ENCODE measurements at regions not wholly inside any gene's neighbourhood (a gene's known extent, or its start where the extent isn't known, plus 50 kb on each side); places are given as distances from the start of the nearest gene placed in this dataset.
"Not testable (repeated sequence)": the region's sequence is repeated elsewhere in the genome, so short reads cannot be mapped to it uniquely, and the experiment has no call there.

DNA sequence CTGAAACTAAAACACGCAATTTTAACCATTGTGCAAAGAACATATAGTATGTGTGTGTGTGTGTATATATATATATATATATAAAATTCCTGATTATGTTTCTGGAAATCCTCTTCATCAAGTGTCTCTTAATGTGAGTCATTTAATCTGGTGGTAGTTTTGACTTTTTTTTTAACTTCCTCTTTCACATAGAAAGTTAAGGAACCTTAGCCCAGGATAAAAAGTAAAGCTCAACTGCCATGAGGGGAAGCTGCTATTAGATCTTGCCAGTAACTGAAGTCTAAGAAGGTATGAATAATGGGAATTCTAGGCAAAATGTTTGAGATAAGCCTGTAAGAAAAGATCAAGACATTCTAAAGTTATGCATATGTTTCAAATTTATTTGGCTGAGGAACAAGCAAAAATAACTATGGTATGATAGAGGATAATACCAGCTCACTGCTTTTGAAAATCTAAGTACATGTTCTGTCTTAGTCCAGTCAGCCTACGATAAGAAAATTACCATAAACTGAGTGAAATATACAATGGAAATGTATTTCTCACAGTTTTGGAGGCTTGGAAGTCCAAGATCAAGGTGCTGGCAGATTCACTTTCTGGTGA lies 757.0 kb downstream of the TRAM1L1 start:
- no peak for DNase-seq

DNA sequence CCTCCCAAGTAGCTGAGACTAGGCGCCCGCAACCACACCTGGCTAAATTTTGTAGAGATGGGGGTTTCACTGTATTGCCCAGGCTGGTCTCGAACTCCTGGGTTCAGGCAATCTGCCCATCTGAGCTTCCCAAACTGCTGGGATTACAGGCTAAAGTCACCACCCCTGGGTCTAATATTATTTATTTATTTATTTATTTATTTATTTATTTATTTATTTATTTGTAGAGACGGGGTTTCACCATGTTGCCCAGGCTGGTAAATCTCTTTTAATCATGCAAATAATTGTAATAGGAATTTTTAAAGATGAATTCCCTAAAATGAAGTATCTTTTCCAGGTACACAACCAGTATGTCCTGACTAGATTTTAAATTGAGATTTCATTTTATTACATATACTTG lies 761.8 kb downstream of the TRAM1L1 start:
- DNase-seq: no peak

DNA sequence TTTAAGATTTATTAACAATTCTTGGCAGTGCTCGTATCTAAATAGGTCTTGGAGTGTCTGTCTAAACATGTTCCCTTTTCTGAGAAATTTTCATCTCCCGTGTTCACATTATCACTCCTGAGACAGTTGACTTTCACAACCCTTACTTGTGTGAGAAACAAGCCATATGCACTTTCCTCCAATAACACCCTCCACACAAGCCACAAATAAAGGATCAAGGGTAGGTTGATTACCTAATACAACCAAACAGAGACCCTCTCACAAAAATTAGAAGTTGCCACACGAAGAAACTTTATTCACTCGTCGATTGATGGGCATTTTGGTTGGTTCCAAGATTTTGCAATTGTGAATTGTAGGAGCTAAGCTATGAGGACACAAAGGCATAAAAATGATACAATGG lies 763.9 kb downstream of the TRAM1L1 start:
- DNase-seq: no peak

DNA sequence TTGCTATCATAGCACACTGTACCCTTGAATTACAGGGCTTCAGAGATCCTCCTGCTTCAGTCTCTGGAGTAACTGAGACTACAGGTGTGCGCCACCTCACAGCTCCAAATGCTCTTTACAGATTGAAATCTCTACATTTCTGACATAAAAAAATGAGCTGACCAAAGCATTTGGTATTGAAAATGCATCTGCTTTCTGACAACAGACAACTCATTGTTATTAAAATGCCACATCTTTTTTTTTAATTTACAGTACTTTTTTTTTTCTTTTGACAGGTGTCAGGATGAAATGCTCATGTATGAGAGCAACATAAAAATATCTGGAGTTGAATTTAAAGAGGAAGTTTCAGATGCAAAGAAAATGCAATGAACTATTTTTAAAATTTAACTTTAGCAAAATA lies 764.5 kb downstream of the TRAM1L1 start:
- no peak for DNase-seq

DNA sequence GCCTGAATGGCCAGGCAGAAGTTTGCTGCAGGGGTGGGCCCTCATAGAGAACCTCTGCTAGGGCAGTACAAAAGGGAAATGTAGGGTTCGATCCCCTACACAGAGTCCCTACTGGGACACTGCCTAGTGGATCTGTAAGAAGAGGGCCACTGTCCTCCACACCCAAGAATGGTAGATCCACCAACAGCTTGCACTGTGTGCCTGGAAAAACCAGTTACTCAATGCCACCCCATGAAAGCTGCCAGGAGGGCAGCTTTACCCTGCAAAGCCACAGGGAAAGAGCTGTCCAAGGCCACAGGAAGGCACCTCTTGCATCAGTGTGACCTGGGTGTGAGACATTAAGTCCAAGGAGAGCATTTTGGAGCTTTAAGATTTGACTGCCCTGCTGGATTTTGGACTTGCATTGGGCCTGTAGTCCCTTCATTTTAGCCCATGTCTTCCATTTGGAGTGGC lies 781.6 kb downstream of the TRAM1L1 start:
- no peak for DNase-seq

DNA sequence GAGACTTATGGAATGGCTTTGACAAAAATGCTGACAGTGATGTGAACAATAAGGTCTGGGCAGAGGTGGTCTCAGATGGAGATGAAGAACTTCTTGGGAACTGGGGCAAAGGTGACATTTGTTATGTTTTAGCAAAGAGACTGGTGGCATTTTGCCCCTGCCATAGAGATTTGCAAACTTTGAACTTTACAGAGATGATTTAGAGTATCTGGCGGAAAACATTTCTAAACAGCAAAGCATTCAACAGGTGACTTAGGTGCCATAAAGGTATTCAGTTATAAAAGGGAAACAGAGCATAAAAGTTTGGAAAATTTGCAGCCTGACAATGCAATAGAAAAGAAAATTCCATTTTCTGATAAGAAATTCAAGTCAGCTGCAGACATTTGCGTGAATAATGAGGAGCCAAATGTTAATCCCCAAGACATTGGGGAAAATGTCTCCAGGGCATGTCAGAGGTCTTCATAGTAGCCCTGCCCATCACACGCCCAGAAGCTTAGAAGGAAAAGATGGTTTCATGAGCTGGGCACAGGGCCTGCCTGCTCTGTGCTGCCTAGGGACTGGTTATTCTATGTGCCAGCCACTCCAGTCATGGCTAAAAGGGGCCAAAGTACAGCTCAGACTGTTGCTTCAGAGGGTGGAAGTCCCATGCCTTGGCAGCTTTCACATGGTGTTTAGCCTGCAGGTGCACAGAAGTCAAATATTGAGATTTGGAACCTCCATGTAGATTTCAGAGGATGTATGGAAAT lies 782.2 kb downstream of the TRAM1L1 start:
- no peak for DNase-seq

DNA sequence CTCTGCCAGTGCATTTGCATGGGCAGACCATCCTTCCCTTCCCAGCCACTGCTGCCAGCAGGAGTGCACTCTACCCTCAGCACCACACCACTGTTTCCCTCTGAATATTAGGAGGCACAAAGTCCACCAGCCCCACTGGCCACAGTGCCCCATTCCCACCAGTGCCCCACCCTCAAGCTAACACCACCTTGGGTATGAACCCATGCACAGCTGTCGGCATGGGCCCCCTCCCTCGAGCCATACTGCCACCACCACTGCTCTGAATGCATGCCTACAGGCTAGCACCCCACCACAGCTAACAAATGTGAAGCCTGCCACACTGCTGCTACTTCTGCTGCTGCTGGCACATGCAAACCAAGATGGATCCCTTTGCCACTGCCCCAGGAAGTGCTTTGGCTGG lies 810.4 kb downstream of the TRAM1L1 start:
- DNase-seq: no peak

DNA sequence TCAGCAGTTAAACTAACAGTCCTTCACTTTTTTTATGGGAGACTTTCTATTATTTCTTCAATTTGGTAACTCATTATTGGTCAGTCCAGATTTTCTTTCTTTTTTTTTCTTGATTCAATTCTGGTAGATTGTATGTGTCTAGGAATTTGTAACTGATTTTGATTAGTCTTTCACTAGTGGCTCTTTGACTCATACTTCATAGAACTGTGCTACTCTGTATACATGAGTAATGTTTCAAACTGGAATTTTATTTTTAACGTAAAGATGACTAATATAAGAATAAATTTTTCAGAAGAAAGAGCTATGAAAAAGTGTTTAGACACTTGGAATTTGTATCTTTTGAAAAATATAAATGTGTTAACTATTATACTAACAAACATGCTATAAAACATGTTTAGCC lies 813.0 kb downstream of the TRAM1L1 start:
- no peak for DNase-seq

DNA sequence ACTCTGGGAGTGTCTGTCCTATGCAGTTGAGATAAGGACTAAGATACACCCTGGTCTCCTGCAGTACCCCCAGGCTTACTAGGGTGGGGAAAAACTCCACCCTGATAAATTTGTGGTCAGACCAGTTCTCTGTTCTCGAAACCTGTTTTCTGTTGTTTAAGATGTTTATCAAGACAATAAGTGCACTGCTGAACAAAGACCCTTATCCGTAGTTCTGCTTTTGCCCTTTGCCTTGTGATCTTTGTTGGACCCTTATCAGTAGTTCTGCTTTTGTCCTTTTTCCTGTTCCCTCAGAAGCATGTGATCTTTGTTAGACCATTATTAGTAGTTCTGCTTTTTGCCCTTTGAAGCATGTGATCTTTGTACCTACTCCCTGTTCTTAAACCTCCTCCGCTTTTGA lies 824.4 kb downstream of the TRAM1L1 start:
- DNase-seq: not testable (repeated sequence)

DNA sequence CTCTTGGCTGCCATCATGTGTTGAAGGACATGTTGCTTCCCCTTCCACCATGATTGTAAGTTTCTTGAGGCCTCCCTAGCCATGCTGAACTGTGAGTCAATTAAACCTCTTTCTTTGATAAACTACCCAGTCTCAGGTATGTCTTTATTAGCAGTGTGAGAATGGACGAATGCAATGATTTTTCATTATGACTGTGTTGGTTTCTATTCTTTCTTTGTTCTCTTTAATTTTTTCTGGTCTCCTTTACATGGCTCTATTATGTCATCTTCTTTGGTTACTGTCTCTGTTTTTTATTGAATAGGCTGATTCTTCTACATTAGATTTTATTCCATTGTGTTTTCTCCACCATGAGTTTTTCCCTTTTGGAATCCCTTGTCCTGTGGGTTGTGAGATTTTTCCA lies 840.6 kb downstream of the TRAM1L1 start:
- DNase-seq: no peak

DNA sequence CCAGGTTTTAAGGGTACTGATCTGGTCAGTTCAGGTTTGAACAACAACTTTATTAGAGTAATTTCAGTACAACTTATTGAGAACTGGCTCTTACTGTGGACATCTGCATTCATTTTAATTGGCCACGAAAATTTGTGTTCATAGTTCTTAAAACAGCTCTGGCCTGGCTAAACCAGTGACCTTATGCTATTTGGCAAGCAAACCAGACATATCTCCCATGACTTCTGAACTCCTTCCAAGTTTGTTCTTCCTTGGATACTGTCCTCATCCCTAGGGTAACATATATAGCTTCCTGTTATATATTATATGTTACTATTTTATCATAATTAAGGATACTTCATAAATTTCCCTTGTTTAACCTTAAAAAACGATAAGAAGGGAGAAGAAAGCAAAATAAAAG lies 841.9 kb downstream of the TRAM1L1 start:
- no peak for DNase-seq

DNA sequence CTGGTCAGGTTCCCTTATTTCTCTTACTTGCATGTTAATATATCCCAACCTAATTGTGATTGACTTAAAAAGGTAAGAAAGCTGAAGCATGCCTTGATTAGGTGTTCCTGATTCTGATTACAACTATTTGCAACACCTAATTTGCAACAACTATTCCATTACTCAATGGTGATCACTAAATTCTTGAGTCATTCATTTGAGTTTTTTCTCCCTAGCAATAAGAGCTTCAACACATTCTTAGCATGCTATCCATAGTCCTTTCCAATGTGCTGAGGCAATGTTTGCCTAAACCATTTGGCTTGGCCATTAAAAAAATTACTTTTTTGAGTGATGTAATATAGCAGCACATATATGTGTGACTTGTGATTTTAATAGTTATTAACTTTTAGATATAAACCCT lies 851.4 kb downstream of the TRAM1L1 start:
- no peak for DNase-seq

DNA sequence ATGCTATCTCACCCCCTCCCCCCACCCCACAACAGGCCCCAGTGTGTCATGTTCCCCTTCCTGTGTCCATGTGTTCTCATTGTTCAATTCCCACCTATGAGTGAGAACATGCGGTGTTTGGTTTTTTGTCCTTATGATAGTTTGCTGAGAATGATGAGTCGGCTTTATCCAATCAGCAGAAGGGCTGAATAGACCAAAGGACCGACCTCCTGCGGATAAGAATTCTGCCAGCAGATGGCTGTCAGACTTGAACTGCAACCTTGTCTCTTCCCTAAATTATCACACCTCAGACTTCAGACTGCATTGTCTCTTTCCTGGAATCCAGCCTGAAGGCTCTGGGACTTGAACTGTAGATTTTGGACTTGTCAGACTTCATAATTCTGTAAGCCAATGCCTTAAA lies 853.4 kb downstream of the TRAM1L1 start:
- not testable (repeated sequence) for DNase-seq

DNA sequence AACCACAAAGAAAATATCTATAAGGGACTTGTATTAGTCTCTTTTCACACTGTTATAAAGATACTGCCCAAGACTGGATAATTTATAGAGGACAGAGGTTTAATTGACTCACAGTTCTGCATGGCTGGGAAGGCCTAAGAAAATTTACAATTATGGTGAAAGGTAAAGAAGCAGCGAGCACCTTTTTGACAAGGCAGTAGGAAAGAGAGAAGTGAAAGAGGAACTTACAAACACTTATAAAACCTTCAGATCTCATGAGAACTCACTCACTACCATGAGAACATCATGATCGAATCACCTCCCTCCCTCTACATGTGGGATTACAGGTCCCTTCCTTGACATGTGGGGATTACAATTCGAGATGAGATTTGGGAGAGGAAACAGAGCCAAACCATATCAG lies 856.0 kb downstream of the TRAM1L1 start:
- no peak for DNase-seq

DNA sequence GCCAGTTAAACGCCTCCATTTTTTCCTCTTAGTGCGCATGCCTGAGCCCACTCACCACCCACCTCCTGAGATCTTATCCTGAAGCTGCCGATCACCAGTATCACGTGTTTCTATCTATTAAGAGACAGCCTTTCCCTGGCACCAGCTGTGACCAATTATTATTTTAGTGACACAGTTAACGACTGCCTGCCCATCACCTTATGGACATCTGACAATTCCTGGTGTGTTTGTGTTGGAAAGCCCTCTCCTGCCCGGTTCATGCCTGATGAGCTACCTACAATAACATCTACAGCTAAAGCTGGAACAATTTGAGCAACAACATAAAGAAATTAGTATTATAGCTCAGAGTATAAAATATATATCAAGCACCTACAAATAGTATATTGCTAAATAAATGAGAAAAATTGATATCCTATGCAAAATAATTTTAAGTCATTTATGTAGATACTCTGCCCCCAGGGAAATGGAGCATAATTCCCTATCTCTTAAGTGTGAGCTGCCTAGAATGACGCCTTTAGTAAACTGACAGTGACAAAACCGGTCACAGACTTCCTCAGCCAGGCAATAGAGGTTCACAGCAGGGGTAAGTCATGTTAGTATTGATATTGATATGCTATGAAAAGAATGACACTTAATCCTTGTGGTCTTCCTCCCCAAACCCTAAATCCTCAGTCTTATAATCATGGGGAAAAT lies 862.2 kb downstream of the TRAM1L1 start:
- DNase-seq: no peak

DNA sequence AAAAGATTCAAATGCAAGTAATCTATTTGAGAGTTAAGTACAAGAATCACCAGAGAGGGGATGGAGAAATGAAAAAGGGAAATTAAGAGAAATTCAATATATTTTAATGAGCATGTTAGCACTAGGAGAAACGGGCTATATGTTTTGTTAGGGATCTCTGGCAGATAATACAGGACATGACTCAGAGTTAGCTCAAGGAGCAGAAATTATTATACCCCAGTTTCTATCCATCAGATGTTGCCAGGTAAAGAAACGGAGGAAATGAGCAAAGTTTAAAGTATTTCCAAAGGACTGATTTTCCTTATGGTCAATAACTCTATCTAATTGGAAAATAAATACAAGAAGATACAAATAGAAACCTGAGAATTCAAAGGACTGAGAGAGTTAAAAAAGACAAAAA lies 867.6 kb downstream of the TRAM1L1 start:
- DNase-seq: no peak

DNA sequence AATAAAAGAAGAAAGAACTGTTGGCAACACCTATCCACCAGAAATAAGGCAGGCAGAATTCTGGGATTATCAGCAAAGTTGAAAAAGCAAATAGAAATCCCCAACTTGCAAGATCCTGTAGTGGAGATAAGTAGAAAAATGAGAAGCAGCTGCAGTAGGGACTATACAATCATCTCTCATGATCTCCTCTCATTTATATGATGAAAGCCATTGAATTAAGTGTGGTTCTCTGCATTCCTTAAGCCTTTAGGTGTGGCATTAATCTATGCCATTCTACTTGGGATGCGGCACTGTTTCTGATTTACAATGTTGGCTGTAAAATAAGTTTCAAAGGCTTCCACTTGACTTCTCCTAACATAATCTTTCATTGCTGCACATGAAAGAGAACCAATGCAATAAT lies 869.8 kb downstream of the TRAM1L1 start:
- no peak for DNase-seq

DNA sequence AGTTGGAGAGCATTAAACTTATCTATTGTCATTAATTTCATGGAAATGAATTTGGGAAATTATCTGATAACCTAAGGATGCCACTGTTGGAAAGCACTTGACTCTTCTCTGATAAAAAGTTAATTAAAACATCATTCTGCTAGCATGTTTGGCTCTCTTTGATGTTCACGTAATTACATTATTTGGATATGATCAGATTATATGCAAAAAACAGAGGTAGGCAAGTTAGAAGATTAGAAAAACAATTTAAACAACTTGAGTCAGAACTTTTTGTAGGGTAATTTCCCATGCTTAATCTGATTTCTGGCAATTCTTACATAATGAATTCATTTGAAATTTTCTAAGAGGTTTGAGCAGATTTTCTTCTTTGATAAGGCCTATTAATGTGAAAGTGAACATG lies 882.9 kb downstream of the TRAM1L1 start:
- DNase-seq: no peak

DNA sequence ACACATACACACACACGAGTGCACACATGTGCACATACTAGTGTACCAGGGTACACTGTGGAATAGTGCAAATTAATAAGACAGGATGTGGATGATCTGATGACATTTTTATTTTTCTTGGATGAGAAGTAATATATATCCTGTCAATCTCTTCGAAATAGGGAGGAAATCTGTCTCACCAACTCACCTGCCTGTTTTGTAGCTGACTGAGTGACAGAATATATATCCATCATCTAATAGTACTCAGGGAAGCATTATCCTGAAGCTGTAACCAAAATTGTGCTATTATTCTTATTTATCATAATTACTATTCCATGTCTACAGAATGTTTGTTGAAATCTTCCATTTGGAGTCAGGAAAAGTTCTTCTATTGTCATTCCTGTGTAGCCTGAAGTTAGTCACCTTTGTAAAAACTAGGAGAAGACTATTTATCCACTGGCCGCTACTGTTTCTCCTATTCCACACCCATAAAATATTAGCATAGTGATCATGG lies 888.0 kb downstream of the TRAM1L1 start:
- no peak for DNase-seq

DNA sequence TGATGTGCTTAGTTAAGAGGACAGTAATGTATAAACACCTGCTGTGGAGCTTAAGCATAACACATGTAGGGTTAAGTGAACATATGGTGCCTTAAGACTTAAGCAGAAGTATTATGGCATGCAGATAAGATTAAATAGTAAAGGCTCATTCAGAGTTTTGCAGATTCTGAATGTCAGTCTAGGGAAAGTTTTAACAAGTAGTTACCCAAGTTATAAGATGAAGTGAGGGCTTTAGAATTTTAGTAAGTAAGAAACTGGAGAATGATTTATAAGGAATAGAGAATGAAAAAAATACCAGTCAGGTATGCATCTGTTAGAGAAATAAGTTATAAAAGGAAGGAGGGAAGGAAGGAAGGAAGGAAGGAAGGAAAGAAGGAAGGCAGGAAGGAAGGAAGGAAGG lies 902.1 kb downstream of the TRAM1L1 start:
- DNase-seq: no peak

DNA sequence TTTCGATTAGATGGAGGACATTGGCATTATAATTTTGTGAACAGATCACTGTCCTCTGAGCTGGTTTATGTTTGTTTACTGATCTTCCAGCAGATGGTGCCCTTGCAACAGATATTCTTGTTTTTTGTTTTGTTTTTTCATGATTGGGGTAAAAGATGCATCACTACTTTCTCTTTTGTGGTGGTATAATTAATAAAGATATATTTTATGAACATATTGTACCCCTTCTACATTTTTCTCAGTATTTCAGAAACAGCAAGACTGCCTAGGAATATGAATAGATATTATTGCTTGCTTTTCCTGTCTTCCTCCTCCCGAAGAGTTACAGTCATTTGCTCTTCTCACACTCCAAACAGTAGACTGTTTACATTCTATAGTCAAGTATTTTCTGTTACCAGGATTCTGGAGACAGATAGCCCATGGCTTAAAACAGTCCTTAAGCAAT lies 905.2 kb downstream of the TRAM1L1 start:
- peak in 1 of 56 donors; percentile 4 for DNase-seq

DNA sequence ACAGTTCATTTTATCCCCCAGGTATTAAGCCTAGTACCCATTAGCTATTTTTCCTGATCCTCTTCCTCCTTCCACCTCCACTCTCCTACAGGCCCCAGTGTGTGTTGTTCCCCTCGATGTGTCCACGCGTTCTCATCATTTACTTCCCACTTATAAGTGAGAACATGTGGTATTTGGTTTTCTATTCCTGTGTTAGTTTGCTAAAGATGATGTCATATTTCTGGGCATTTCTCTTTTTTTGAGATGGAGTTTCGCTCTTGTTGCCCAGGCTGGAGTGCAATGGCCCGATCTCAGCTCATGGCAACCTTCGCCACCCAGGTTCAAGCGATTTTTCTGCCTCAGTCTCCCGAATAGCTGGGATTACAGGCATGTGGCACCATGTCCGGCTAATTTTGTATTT lies 934.0 kb downstream of the TRAM1L1 start:
- DNase-seq: not testable (repeated sequence)

DNA sequence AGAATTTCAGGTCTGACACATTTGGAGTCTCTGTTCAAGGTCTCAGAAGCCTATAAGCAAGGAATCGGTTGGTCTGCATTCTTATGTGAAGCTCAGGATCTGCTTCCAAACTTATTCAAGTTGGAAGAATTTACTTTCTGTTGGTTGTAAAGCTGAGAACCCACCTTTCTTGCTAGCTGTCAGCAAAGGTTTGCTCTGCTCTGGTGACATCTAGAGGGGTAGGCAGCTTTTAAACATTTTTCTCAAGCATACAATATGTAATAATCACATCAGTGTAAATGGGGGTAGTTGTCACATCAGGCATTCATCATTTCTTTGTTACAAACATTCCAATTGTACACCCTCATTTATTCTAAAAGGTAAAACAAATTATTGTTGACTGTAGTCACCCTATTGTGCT lies 935.2 kb downstream of the TRAM1L1 start:
- no peak for DNase-seq
